Stomach (tissue), 4 donors: ENCODE measurements at regions not wholly inside any gene's neighbourhood (a gene's known extent, or its start where the extent isn't known, plus 50 kb on each side); places are given as distances from the start of the nearest gene placed in this dataset.

Source experiments
- CTCF ChIP-seq, 7 experiments: fragments of 450-650 bp in 4 of 7; fragments of 200-600 bp in 3 of 7; sonication (generic) in 3 of 7; IDR thresholded peaks; one replicate each; pipeline ENCODE4 v1.5.1; 2016 to 2019; ENCODE audit warnings: antibody characterized with exemption in 7 of 7, control low read depth in 2 of 7, mild to moderate bottlenecking in 1 of 7
- EP300 ChIP-seq: sonication (generic); formaldehyde crosslinking; IDR thresholded peaks from one replicate; pipeline ENCODE4 v1.6.1; 2017; ENCODE audit warnings: antibody characterized with exemption
- POLR2A ChIP-seq, 4 donors: fragments of 450-650 bp; IDR thresholded peaks; one replicate each; pipeline ENCODE4 v1.6.1; 2016; ENCODE audit warnings: antibody characterized with exemption in 4 of 4, control low read depth in 2 of 4, mild to moderate bottlenecking in 1 of 4, moderate library complexity in 1 of 4

- TF ChIP-seq CTCF (IDR thresholded peaks at IDR 0.05) (no peak), EP300 (no peak), POLR2A (IDR thresholded peaks at IDR 0.05) (no peak)
Measured at GRCh38 chr6:1181939-1182605, 129.8 kb upstream of the FOXQ1 start.
